ENCODE measurements at regions not wholly inside any gene's neighbourhood (a gene's known extent, or its start where the extent isn't known, plus 50 kb on each side); places are given as distances from the start of the nearest gene placed in this dataset.
"Not testable (repeated sequence)": the region's sequence is repeated elsewhere in the genome, so short reads cannot be mapped to it uniquely, and the experiment has no call there.

DNA sequence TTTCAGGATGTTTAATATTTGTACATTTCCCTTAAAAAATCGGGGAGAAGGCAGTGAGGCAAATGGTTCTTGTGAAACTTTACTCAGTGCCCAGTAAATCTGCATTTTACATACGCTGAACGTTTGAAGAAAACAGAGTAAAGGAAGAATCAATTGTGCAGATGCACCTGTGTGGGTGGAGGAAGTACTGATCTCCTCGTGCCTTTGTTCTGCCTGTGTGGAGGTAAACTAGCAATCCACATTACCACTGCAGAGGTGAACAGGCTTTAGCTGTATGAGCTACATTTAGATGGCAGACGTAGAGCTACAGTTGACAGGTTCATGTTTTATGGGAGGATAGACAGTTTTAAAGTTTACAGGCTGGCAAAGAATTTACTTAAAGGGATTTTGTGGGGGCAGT lies 62.7 kb upstream of the VIPR2 start:
- DNase-seq = no peak

DNA sequence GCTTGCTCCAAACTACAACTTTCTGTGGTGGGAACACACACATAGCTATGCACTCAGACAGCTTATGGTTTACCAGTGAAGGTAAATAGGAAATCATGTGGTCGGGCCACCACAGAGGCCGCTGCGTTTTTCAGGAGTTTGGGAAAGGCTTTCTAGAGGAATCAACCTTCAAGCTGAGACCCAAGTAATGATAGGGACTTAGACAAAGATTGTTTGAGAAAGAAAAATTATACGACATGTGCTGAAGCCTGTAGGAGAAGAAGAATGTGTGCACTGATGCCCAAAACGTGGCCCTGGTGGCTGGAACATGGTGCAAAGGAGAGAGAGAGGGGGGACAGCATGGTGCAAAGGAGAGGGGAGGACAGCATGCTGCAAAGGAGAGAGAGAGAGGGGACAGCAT lies 61.2 kb upstream of the VIPR2 start:
- no peak for DNase-seq

DNA sequence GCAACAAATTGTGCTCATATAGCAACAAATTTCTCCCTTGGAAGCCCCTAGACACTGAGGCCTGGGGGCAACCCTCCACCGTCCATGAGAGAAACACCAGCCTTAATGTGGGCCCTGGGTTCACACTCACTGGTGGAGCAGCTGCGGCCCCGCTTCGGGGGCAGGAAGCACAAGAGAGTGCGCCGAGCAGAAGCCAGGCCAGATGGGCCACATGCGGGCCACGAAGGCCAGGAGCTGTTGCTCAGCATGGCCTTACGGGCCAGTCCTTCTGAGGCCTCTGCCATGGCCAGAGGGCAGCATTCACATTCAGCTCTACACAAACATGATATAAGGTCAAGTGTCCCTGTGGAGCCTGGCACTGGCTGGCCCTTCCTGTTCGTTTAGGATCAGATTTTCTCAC lies 60.0 kb upstream of the VIPR2 start:
- no peak for DNase-seq

DNA sequence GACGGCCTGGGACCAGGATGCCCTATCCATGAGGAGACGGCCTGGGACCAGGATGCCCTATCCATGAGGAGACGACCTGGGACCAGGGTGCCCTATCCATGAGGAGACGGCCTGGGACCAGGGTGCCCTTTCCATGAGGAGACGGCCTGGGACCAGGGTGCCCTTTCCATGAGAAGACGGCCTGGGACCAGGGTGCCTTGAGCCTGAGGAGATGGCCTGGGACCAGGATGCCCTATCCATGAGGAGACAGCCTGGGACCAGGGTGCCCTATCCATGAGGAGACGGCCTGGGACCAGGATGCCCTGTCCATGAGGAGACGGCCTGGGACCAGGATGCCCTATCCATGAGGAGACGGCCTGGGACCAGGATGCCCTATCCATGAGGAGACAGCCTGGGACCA lies 58.6 kb upstream of the VIPR2 start:
- DNase-seq = not testable (repeated sequence)

DNA sequence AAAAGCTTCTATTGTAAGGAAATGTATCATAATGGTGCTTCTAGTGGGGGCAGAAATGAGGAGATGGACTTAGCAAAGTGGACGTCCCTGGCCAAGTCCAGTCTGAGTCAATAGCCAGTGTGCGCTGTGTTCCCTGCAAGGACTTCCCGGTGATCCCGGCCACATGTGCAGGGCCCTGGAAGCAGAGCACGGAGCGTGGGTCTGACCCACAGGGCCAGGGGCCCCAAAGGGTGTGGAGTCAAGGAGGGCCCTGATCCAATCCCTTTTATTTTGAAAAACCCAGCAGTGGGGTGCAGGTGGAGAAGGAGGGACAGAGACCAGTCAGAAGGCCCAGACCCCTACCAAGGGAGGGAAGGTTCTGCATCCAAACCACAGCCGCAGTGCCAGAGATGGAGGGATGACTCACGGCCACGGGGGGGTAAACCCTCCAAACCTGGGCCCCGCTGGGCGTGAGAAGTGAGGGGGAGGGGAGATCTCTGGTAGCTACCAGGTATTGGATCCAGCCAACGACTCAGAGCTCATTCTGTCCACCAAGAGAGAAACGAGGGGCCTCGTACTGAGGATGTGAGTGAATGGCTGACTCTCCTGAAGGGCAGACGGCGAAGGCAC lies 57.2 kb upstream of the VIPR2 start:
- no peak for DNase-seq

DNA sequence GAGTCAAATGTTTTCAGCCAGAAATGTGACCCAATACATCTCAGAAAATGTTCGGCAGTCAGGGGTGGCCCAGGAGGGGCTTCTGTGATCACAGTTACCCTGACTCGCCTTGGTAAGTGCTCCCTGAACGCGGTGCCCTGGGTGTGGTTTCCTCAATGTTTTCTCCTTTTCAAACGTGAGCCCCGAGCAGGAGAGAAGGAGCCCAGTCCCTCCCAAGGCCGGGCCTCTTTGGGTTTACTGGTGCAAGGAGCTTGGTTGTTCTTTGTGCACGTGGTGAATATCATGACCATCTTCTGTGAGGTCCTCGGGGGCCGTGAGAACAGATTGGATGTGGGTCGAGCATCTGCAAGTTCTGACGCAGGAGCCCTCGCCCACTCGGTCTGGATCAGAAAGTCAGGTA lies 55.8 kb upstream of the VIPR2 start:
- DNase-seq = no peak

DNA sequence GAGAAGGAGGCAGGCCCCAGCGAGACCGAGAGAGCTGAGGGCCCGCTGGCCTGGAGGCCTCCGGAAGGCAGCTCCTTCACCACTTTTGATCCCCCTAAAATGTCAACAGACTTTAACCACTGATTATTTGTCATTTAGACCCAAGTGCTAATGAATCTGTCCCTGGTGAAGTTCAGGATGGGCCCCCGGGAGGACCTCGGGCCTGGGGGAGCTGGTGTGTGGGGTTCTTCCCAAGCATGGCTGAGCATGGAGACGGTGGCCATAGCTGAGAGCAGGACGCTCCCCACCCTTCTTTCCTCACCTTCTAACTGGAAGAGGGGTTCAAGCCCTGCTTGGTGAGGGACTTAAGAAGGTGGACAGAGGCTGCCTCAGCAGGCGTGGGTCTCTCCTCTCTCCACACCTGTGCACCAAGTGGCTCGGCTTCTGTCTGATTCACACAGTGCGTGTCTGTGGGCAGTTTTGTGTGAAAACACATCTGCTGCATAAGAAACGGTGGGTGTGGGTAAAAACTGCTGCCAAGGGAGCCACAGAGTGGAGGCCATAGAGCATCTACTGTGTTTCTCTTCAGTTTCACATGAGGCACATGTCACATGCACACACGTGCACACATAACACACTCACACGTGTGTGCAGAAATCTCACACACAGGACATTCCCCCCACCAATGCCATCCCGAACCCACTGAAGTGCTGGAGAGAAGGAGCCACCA lies 53.5 kb upstream of the VIPR2 start:
- DNase-seq = no peak

DNA sequence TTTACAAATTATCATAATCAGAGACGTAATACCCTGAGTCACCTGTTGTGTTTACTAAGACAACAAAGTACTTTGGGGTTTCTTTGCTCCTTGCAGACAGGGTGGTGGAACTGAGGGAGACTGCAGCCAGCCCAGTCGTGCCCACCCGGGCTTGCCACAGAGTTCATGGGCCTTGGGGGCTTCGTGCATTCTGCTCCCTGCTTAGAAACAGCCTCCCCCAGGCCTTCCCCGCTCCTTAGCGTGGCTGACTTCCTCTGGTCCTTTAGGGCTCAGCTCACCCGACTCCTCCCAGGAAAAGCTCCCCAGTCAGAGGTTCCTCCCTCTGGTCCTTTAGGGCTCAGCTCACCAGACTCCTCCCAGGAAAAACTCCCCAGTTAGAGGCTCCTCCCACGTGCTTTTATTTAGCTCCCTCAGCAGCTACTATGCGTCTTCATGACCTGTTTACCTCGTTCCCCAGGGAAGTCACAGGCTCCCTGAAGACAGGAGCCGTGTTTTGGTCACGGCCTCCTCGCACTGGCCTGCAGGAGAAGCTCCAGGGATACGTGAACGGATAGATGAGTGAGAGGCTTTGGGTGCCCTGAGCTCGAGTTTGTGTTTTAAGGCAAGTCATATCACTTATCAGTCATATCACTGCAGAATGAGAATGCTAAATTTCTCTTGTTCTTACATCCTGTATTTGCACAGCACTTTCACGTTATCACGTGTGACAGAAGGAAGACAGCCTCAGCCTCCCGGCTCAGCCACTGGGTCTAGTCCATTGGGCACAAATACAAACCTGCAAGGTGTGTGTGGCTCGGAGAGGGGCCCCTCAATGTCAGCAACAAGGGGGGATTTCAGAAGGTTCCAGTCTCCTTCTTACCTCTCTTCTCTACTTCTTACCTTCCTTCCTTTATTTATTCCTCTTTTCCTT lies 52.7 kb upstream of the VIPR2 start:
- DNase-seq = peak; percentile 48

DNA sequence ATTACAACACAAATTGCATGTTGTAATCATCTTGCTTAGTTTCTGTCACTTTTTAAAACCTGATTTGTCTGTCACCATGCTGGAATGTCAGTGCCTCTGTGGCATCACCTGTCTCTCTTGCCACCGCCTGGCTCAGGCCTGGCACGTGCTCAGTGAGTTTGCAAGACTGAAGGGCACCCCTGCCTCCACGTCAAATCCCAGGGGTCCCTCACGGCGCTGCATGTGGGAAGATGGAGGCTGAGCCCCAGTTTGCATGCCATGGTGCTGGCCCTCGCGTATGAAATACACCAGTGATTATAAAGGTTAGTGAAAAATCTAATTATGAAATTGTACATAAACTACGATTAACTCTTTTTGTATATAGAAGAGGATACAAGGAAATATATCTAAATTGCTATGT lies 51.9 kb upstream of the VIPR2 start:
- no peak for DNase-seq

DNA sequence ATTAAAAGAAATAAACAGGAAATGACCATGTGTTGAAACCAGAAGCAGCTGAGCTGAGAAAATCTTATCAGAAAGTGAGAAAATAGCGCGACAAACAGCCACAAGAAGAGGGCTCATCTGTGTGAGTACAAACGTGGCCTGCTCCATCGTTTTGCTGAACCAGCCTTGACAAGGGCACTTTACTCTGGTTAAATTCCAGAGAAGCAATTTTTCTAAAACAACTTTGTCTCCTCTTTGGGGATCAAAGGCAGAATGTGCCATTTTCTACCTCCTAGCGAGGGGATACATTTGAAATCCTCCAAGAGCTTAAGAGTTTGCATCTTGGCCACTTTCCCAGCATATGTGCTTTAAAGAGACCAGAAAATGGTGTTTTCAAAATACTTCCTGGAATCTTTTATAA lies 51.3 kb upstream of the VIPR2 start:
- DNase-seq = no peak

All from stimulated activated CD8-positive, alpha-beta memory T cell treated with anti-CD3 and anti-CD28 coated beads, Interleukin-4, amount 100 ng/mL, for 48 hours (primary cell).